DND-41 (cell line): ENCODE measurements at regions not wholly inside any gene's neighbourhood (a gene's known extent, or its start where the extent isn't known, plus 50 kb on each side); places are given as distances from the start of the nearest gene placed in this dataset.
A peak's percentile ranks its signal among the peaks of the same experiment; 100 is the strongest.

Experiments
- ATAC-seq: fragments of 200-7000 bp; cut with Tn5 transposase; 3 replicates; pipeline ENCODE4 v1.9.1; 2021; ENCODE audit warnings: low read depth; ENCODE audit not compliant: insufficient read depth
- DNase-seq: peaks from one replicate; pipeline ENCODE4 v3.0.0-alpha.2; 2020
- H2AFZ ChIP-seq: 2 replicates; pipeline ENCODE4 v1.6.0; 2012; ENCODE audit warnings: low read depth, low read length
- H3K27ac ChIP-seq: 2 replicates; pipeline ENCODE4 v1.5.1; 2012; ENCODE audit warnings: low read length, inconsistent platforms
- H3K27me3 ChIP-seq: fragments of 200-600 bp; sonication (generic); 2 replicates; pipeline ENCODE4 v1.6.0; 2012; ENCODE audit warnings: low read length, mild to moderate bottlenecking, inconsistent platforms; ENCODE audit not compliant: insufficient read depth, poor library complexity
- H3K36me3 ChIP-seq: 2 replicates; pipeline ENCODE4 v1.5.1; 2012; ENCODE audit warnings: low read length, inconsistent platforms; ENCODE audit not compliant: insufficient read depth
- H3K4me1 ChIP-seq: 2 replicates; pipeline ENCODE4 v1.5.1; 2012; ENCODE audit warnings: mild to moderate bottlenecking, low read length; ENCODE audit not compliant: insufficient read depth
- H3K4me2 ChIP-seq: 2 replicates; pipeline ENCODE4 v1.6.0; 2012; ENCODE audit warnings: mild to moderate bottlenecking, moderate library complexity, low read length, inconsistent platforms; ENCODE audit not compliant: insufficient read depth
- H3K4me3 ChIP-seq, 2 experiments: fragments of 200-600 bp in 1 of 2; shearing (Covaris generic) in 1 of 2; 2 replicates each; pipeline ENCODE4 v1.5.1; 2012 to 2016; ENCODE audit warnings: inconsistent platforms in 2 of 2, low read length in 2 of 2, mild to moderate bottlenecking in 2 of 2, low read depth in 1 of 2, moderate library complexity in 1 of 2
- H3K79me2 ChIP-seq: 2 replicates; pipeline ENCODE4 v1.6.0; 2012; ENCODE audit warnings: low read length, inconsistent platforms; ENCODE audit not compliant: insufficient read depth
- H3K9ac ChIP-seq: 2 replicates; pipeline ENCODE4 v1.6.0; 2012; ENCODE audit warnings: low read depth, mild to moderate bottlenecking, inconsistent platforms, low read length, moderate library complexity
- H3K9me3 ChIP-seq: 2 replicates; pipeline ENCODE4 v1.5.1; 2012; ENCODE audit warnings: low read length, moderate library complexity, mild to moderate bottlenecking, inconsistent platforms; ENCODE audit not compliant: insufficient read depth, severe bottlenecking
- H4K20me1 ChIP-seq: 2 replicates; pipeline ENCODE4 v1.6.0; 2012; ENCODE audit warnings: low read length; ENCODE audit not compliant: insufficient read depth
- EZH2 ChIP-seq: IDR thresholded peaks from 3 replicates; pipeline ENCODE4 v1.6.1; 2012; ENCODE audit warnings: borderline replicate concordance, low read depth, mild to moderate bottlenecking, moderate library complexity, low read length, inconsistent platforms; ENCODE audit not compliant: severe bottlenecking
- TF ChIP-seq, protein P1 (sequence below): IDR thresholded peaks from 2 replicates; pipeline ENCODE4 v1.5.1; 2012; ENCODE audit warnings: borderline replicate concordance, low read length, moderate library complexity, mild to moderate bottlenecking; ENCODE audit not compliant: poor library complexity, severe bottlenecking; ENCODE audit errors: extremely low read depth

DNA sequence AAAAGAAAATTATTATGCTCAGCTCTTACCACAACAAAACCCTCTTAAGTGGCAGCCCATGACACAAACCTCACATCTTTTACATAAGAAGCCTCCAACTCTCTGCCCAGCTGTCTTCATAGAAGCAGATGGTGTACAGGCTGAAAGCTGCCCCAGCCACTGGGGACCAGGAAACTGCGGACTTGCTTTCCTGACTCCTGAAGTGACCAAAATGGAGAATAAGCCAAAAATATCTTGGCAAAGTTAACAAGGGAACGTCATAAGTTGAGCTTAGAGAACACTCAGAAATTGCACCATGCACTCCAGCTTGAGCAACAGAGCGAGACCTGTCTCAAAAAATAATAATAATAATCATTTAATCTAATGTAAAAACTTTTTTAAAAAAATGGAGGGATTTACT is 160.3 kb upstream of the CDYL start:
- DNase-seq (no peak), ATAC-seq (no peak)
- H3K27ac ChIP-seq, result no peak overlapping the region
- no peak overlapping the region for H3K4me3 ChIP-seq
- no peaks in the 10 kb centered on the region for H3K4me1 ChIP-seq
- no peak overlapping the region for H3K9ac ChIP-seq
- H3K79me2 ChIP-seq, result no peaks in the 10 kb centered on the region
- TF ChIP-seq, protein P1, sequence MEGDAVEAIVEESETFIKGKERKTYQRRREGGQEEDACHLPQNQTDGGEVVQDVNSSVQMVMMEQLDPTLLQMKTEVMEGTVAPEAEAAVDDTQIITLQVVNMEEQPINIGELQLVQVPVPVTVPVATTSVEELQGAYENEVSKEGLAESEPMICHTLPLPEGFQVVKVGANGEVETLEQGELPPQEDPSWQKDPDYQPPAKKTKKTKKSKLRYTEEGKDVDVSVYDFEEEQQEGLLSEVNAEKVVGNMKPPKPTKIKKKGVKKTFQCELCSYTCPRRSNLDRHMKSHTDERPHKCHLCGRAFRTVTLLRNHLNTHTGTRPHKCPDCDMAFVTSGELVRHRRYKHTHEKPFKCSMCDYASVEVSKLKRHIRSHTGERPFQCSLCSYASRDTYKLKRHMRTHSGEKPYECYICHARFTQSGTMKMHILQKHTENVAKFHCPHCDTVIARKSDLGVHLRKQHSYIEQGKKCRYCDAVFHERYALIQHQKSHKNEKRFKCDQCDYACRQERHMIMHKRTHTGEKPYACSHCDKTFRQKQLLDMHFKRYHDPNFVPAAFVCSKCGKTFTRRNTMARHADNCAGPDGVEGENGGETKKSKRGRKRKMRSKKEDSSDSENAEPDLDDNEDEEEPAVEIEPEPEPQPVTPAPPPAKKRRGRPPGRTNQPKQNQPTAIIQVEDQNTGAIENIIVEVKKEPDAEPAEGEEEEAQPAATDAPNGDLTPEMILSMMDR, result no peak
- no peak for TF ChIP-seq EZH2
- H3K27me3 ChIP-seq, result no peaks in the 10 kb centered on the region
- no peaks in the 10 kb centered on the region for H3K36me3 ChIP-seq
- no peak overlapping the region for H2AFZ ChIP-seq
- no peaks in the 10 kb centered on the region for H3K9me3 ChIP-seq
- H4K20me1 ChIP-seq, result no peaks in the 10 kb centered on the region
- no peak overlapping the region for H3K4me2 ChIP-seq

GRCh38 chr6:4615231-4615630 is 161.0 kb upstream of the CDYL start:
- no peaks in the 10 kb centered on the region for H3K27me3 ChIP-seq
- no peak for ATAC-seq
- no peaks in the 10 kb centered on the region for H3K79me2 ChIP-seq
- H3K36me3 ChIP-seq, result no peaks in the 10 kb centered on the region
- H3K4me2 ChIP-seq, result no peak overlapping the region
- H4K20me1 ChIP-seq, result no peaks in the 10 kb centered on the region
- H3K9ac ChIP-seq, result no peak overlapping the region
- H3K4me1 ChIP-seq, result no peaks in the 10 kb centered on the region
- H3K9me3 ChIP-seq, result no peaks in the 10 kb centered on the region
- no peak overlapping the region for H3K27ac ChIP-seq
- DNase-seq, result no peak
- H2AFZ ChIP-seq, result no peak overlapping the region
- no peak overlapping the region for H3K4me3 ChIP-seq
- TF ChIP-seq, protein P1, result no peak
- no peak for TF ChIP-seq EZH2

DNA sequence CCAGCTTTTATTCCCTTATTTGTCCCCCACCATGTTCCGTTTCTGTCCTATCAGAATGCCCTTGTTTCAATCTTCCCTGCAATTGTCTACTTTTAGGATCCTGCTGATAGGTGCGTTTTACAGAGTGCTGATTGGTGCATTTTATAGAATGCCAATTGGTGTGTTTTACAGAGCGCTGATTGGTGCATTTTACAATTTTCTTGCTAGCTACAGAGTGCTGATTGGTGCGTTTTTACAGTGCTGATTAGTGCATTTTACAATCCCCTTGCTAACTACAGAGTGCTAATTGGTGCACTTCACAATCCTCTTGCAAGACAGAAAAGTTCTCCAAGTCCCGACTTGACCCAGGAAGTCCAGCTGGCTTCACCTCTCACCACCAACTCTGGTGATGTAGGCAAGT is 161.6 kb upstream of the CDYL start:
- Histone ChIP-seq H3K4me3 (no peak overlapping the region), H4K20me1 (no peaks in the 10 kb centered on the region), H3K9ac (no peak overlapping the region), H3K36me3 (no peaks in the 10 kb centered on the region), H3K27ac (no peak overlapping the region), H2AFZ (no peak overlapping the region), H3K9me3 (no peaks in the 10 kb centered on the region), H3K79me2 (no peaks in the 10 kb centered on the region), H3K27me3 (no peaks in the 10 kb centered on the region), H3K4me1 (no peaks in the 10 kb centered on the region), H3K4me2 (no peak overlapping the region)
- TF ChIP-seq, protein P1, result no peak
- TF ChIP-seq EZH2, result no peak
- DNase-seq (no peak), ATAC-seq (no peak)

- H3K27ac ChIP-seq, result no peak overlapping the region
- no peaks in the 10 kb centered on the region for H3K27me3 ChIP-seq
- DNase-seq, result no peak
- no peaks in the 10 kb centered on the region for H3K9me3 ChIP-seq
- TF ChIP-seq, protein P1, result no peak
- TF ChIP-seq EZH2, result no peak
- no peaks in the 10 kb centered on the region for H4K20me1 ChIP-seq
- no peaks in the 10 kb centered on the region for H3K36me3 ChIP-seq
- no peak overlapping the region for H2AFZ ChIP-seq
- H3K4me1 ChIP-seq, result no peaks in the 10 kb centered on the region
- H3K79me2 ChIP-seq, result no peaks in the 10 kb centered on the region
- H3K9ac ChIP-seq, result no peak overlapping the region
- H3K4me3 ChIP-seq, result no peak overlapping the region
- ATAC-seq, result 0 out of 3 replicates have a peak, but pooled peaks have one; percentile 19
- H3K4me2 ChIP-seq, result no peak overlapping the region
Observed at GRCh38 chr6:4613795-4614194, 162.4 kb upstream of the CDYL start.
